B cell (primary cell): ENCODE measurements at regions not wholly inside any gene's neighbourhood (a gene's known extent, or its start where the extent isn't known, plus 50 kb on each side); places are given as distances from the start of the nearest gene placed in this dataset.

Experiments
- ATAC-seq: fragments of 200-7000 bp; cut with Tn5 transposase; one replicate; pipeline ENCODE4 v1.10.0; 2021; ENCODE audit warnings: low read depth, mild to moderate bottlenecking, moderate number of reproducible peaks, moderate library complexity
- CTCF ChIA-PET: fragments of 350-600 bp; sonication (Branson Sonifier 250); formaldehyde crosslinking; loops from one replicate; lab custom pipeline; 2021; ENCODE audit warnings: antibody characterized with exemption, inconsistent platforms; lab: Charles Lee
- POLR2A ChIA-PET: fragments of 350-600 bp; sonication (Branson Sonifier 250); formaldehyde crosslinking; loops from one replicate; lab custom pipeline; 2021; ENCODE audit warnings: antibody characterized with exemption; lab: Charles Lee
- DNase-seq: peaks from one replicate; pipeline ENCODE4 v3.0.0; 2013
- H2AFZ ChIP-seq: 2 replicates; pipeline ENCODE4 v1.6.1; 2012; ENCODE audit warnings: mild to moderate bottlenecking, low read depth, low read length; ENCODE audit not compliant: insufficient read depth, poor library complexity, severe bottlenecking
- H3K27ac ChIP-seq, 2 donors: 1 replicate in 1 of 2; 2 replicates in 1 of 2; pipeline ENCODE4 v1.5.1; 2012 to 2013; ENCODE audit warnings: low read length in 2 of 2, mild to moderate bottlenecking in 2 of 2, moderate library complexity in 1 of 2
- H3K27me3 ChIP-seq, 4 experiments: fragments of 200-600 bp in 1 of 4; sonication (generic) in 1 of 4; replicated peaks in 1 of 4; 1 replicate in 2 of 4; 2 replicates in 2 of 4; pipeline versions ENCODE4 v1.6.1 to v1.7.0; 2013 to 2016; ENCODE audit warnings: low read length in 3 of 4, mild to moderate bottlenecking in 2 of 4, mixed read lengths in 1 of 4, moderate library complexity in 1 of 4; ENCODE audit not compliant: insufficient read depth in 4 of 4, control insufficient read depth in 3 of 4; ENCODE audit errors: control extremely low read depth in 1 of 4
- H3K36me3 ChIP-seq, 2 experiments: replicated peaks in 1 of 2; 1 replicate in 1 of 2; 2 replicates in 1 of 2; pipeline versions ENCODE4 v1.6.1 to v1.7.1; 2013; ENCODE audit warnings: low read length in 1 of 2; ENCODE audit not compliant: insufficient read depth in 2 of 2, control insufficient read depth in 1 of 2; ENCODE audit errors: control extremely low read depth in 1 of 2, extremely low read depth in 1 of 2
- H3K4me1 ChIP-seq, 2 donors: fragments of 200-600 bp in 1 of 2; sonication (generic) in 1 of 2; 1 replicate in 1 of 2; 2 replicates in 1 of 2; pipeline versions ENCODE4 v1.5.1 to v1.6.1; 2013 to 2017; ENCODE audit warnings: low read length in 2 of 2; ENCODE audit not compliant: control insufficient read depth in 2 of 2, insufficient read depth in 2 of 2
- H3K4me2 ChIP-seq: replicated peaks from 2 replicates; pipeline ENCODE3; 2012; ENCODE audit warnings: mild to moderate bottlenecking, low read depth, low read length; ENCODE audit not compliant: poor library complexity, severe bottlenecking
- H3K4me3 ChIP-seq, 5 experiments: fragments of 200-600 bp in 1 of 5; sonication (generic) in 1 of 5; 1 replicate in 3 of 5; 2 replicates in 2 of 5; pipeline versions ENCODE4 v1.5.1 to v1.7.0; 2011 to 2016; ENCODE audit warnings: low read length in 4 of 5, mild to moderate bottlenecking in 4 of 5, low read depth in 2 of 5, control low read depth in 1 of 5, moderate library complexity in 1 of 5; ENCODE audit not compliant: insufficient read depth in 1 of 5; ENCODE audit errors: control extremely low read depth in 1 of 5, extremely low read depth in 1 of 5
- H3K79me2 ChIP-seq: fragments of 200-600 bp; sonication (generic); one replicate; pipeline ENCODE4 v1.6.0; 2016; ENCODE audit warnings: low read length; ENCODE audit not compliant: control insufficient read depth, insufficient read depth
- H3K9ac ChIP-seq: fragments of 200-600 bp; sonication (generic); 2 replicates; pipeline ENCODE4 v1.6.1; 2017; ENCODE audit warnings: mild to moderate bottlenecking, low read length, moderate library complexity
- H3K9me3 ChIP-seq, 3 donors: one replicate each; pipeline versions ENCODE4 v1.6.1 to v1.7.1; 2013; ENCODE audit warnings: low read length in 2 of 3; ENCODE audit not compliant: control insufficient read depth in 2 of 3, insufficient read depth in 1 of 3; ENCODE audit errors: control extremely low read depth in 1 of 3
- H4K20me1 ChIP-seq: 2 replicates; pipeline ENCODE4 v1.6.0; 2012; ENCODE audit warnings: mild to moderate bottlenecking, low read length; ENCODE audit not compliant: insufficient read depth, control insufficient read depth, poor library complexity, severe bottlenecking
- H3K27ac Mint-ChIP-seq: one replicate; pipeline ENCODE4 v1.8.0; 2021; ENCODE audit warnings: mixed read lengths
- H3K27me3 Mint-ChIP-seq: one replicate; pipeline ENCODE4 v1.8.0; 2021; ENCODE audit warnings: mixed read lengths
- H3K4me1 Mint-ChIP-seq: one replicate; pipeline ENCODE4 v1.8.0; 2021; ENCODE audit warnings: mixed read lengths
- H3K4me3 Mint-ChIP-seq: one replicate; pipeline ENCODE4 v1.8.0; 2021; ENCODE audit warnings: mixed read lengths
- H3K9me3 Mint-ChIP-seq: one replicate; pipeline ENCODE4 v1.8.0; 2022; ENCODE audit warnings: mixed read lengths; ENCODE audit not compliant: insufficient read depth
- CTCF ChIP-seq: fragments of 200-600 bp; IDR thresholded peaks from one replicate; pipeline ENCODE4 v1.8.0; 2022; ENCODE audit warnings: antibody characterized with exemption, mild to moderate bottlenecking
- EZH2 ChIP-seq: IDR thresholded peaks from 2 replicates; pipeline ENCODE4 v1.6.1; 2012; ENCODE audit warnings: borderline replicate concordance, low read depth, mild to moderate bottlenecking, moderate library complexity, low read length; ENCODE audit not compliant: insufficient read depth, poor library complexity, severe bottlenecking
- WGBS: methylation state at CpG from one replicate; pipeline ENCODE4 v1.1.5; 2013; ENCODE audit warnings: missing lambda C conversion rate; ENCODE audit not compliant: insufficient coverage; 5-methylcytosine and 5-hydroxymethylcytosine counted together
- intact Hi-C: fragments of 100-400 bp; cut with micrococcal nuclease; formaldehyde crosslinking; loops from one replicate; pipeline ENCODE4 v1.10.0; 2022

- Histone ChIP-seq H3K9ac (no peak overlapping the region), H3K4me1 (no peaks in the 10 kb centered on the region), H2AFZ (no peak overlapping the region), H3K36me3 (no peaks in the 10 kb centered on the region), H3K4me3 (no peak overlapping the region), H3K27me3 (no peaks in the 10 kb centered on the region), H3K9me3 (no peaks in the 10 kb centered on the region), H3K27ac (no peak overlapping the region), H3K4me2 (no peak overlapping the region), H4K20me1 (no peaks in the 10 kb centered on the region), H3K79me2 (no peaks in the 10 kb centered on the region)
- ChIA-PET POLR2A (no interaction called here), CTCF (no interaction called here)
- peaks cover 15% of the 10 kb centered on the region for H3K27me3 Mint-ChIP-seq
- intact Hi-C loops = no loop called here
- DNase-seq (no peak), ATAC-seq (no peak)
- H3K9me3 Mint-ChIP-seq = no peaks in the 10 kb centered on the region
- TF ChIP-seq EZH2 (no peak), CTCF (no peak)
- no peak overlapping the region for H3K27ac Mint-ChIP-seq
- WGBS = no CpG with 5 or more reads among the region's 1 CpG
- H3K4me1 Mint-ChIP-seq = no peaks in the 10 kb centered on the region
- H3K4me3 Mint-ChIP-seq = no peak overlapping the region
Observed at GRCh38 chr15:94094310-94094709, 137.1 kb upstream of the MCTP2 start.

- no peaks in the 10 kb centered on the region for H4K20me1 ChIP-seq
- no peak overlapping the region for H3K9ac ChIP-seq
- no peaks in the 10 kb centered on the region for H3K4me1 ChIP-seq
- H3K36me3 ChIP-seq = no peaks in the 10 kb centered on the region
- no peak for DNase-seq
- H3K27me3 Mint-ChIP-seq = peaks cover 19% of the 10 kb centered on the region
- no peaks in the 10 kb centered on the region for H3K9me3 Mint-ChIP-seq
- H3K79me2 ChIP-seq = no peaks in the 10 kb centered on the region
- CTCF ChIA-PET = no interaction called here
- H3K27ac Mint-ChIP-seq = no peak overlapping the region
- no peak overlapping the region for H3K4me3 Mint-ChIP-seq
- no peak overlapping the region for H3K4me2 ChIP-seq
- no peak overlapping the region for H3K27ac ChIP-seq
- POLR2A ChIA-PET = no interaction called here
- intact Hi-C loops = no loop called here
- no peak overlapping the region for H3K4me3 ChIP-seq
- no peak for ATAC-seq
- H3K4me1 Mint-ChIP-seq = no peaks in the 10 kb centered on the region
- no peak for TF ChIP-seq CTCF
- no peak for TF ChIP-seq EZH2
- no peaks in the 10 kb centered on the region for H3K9me3 ChIP-seq
- H3K27me3 ChIP-seq = peaks cover 0 to 5% (median 0%) of the 10 kb centered on the region in 4 experiments
- H2AFZ ChIP-seq = no peak overlapping the region
Observed at GRCh38 chr15:94086341-94086740, 145.0 kb upstream of the MCTP2 start.
